IMR-90 (cell line): ENCODE measurements at regions not wholly inside any gene's neighbourhood (a gene's known extent, or its start where the extent isn't known, plus 50 kb on each side); places are given as distances from the start of the nearest gene placed in this dataset.

ENCODE experiments used
- ATAC-seq: fragments of 200-7000 bp; cut with Tn5 transposase; 2 replicates; pipeline ENCODE4 v1.9.1; 2020; ENCODE audit warnings: low read depth, mild to moderate bottlenecking, moderate library complexity
- BruUV-seq: library from RNA; stranded (reverse); fragments of 400-500 nt; replicated peaks from 2 replicates; lab custom pipeline; 2021; lab: Mats Ljungman, UMichigan
- CTCF ChIA-PET: fragments of 300-600 bp; formaldehyde crosslinking; extraction: SDS; loops from one replicate; lab custom pipeline; 2021; ENCODE audit warnings: antibody characterized with exemption; lab: Yijun Ruan, JAX
- POLR2A ChIA-PET: fragments of 300-600 bp; sonication (Branson Sonifier 250); formaldehyde crosslinking; loops from one replicate; lab custom pipeline; 2022; ENCODE audit warnings: antibody characterized with exemption; ENCODE audit not compliant: unreplicated experiment; lab: Charles Lee
- DNase-seq: peaks from one replicate; pipeline ENCODE4 v3.0.0; 2013
- H2AFZ ChIP-seq: replicated peaks from 2 replicates; pipeline ENCODE3; 2013; ENCODE audit warnings: low read length, mild to moderate bottlenecking; ENCODE audit not compliant: poor library complexity
- H2AK5ac ChIP-seq: 2 replicates; pipeline ENCODE4 v1.6.1; 2013; ENCODE audit warnings: low read depth, low read length, inconsistent platforms
- H2AK9ac ChIP-seq: replicated peaks from 2 replicates; pipeline ENCODE3; 2013; ENCODE audit warnings: mild to moderate bottlenecking, low read depth, low read length, moderate library complexity; ENCODE audit not compliant: poor library complexity
- H2BK120ac ChIP-seq: 2 replicates; pipeline ENCODE4 v1.6.1; 2013; ENCODE audit warnings: low read depth, low read length, inconsistent platforms
- H2BK15ac ChIP-seq: 3 replicates; pipeline ENCODE4 v1.6.1; 2013; ENCODE audit warnings: low read depth, low read length, inconsistent platforms
- H2BK20ac ChIP-seq: 2 replicates; pipeline ENCODE4 v1.6.1; 2013; ENCODE audit warnings: low read depth, mild to moderate bottlenecking, inconsistent platforms, low read length, moderate library complexity
- H2BK5ac ChIP-seq: 2 replicates; pipeline ENCODE4 v1.6.1; 2013; ENCODE audit warnings: mild to moderate bottlenecking, low read depth, low read length, inconsistent platforms; ENCODE audit not compliant: poor library complexity, severe bottlenecking
- H3K14ac ChIP-seq: replicated peaks from 2 replicates; pipeline ENCODE4 v1.6.1; 2013; ENCODE audit warnings: low read depth, low read length, inconsistent platforms
- H3K18ac ChIP-seq: 2 replicates; pipeline ENCODE4 v1.6.1; 2013; ENCODE audit warnings: low read depth, low read length, control low read depth
- H3K23ac ChIP-seq: 2 replicates; pipeline ENCODE4 v1.6.1; 2013; ENCODE audit warnings: low read depth, low read length, inconsistent platforms
- H3K27ac ChIP-seq: 2 replicates; pipeline ENCODE4 v1.5.1; 2013; ENCODE audit warnings: mild to moderate bottlenecking, control low read depth, low read length; ENCODE audit not compliant: insufficient read depth
- H3K27me3 ChIP-seq: 2 replicates; pipeline ENCODE4 v1.6.1; 2013; ENCODE audit warnings: low read length; ENCODE audit not compliant: control insufficient read depth, insufficient read depth
- H3K36me3 ChIP-seq: 2 replicates; pipeline ENCODE4 v1.6.1; 2013; ENCODE audit warnings: low read length, mixed read lengths; ENCODE audit not compliant: control insufficient read depth, insufficient read depth
- H3K4ac ChIP-seq: 2 replicates; pipeline ENCODE4 v1.6.1; 2013; ENCODE audit warnings: low read depth, low read length, inconsistent platforms
- H3K4me1 ChIP-seq: 2 replicates; pipeline ENCODE4 v1.6.1; 2013; ENCODE audit warnings: low read length, mixed read lengths; ENCODE audit not compliant: control insufficient read depth, insufficient read depth
- H3K4me2 ChIP-seq: 2 replicates; pipeline ENCODE4 v1.6.1; 2013; ENCODE audit warnings: low read depth, mild to moderate bottlenecking, control low read depth, low read length, moderate library complexity
- H3K4me3 ChIP-seq: 2 replicates; pipeline ENCODE4 v1.5.1; 2013; ENCODE audit warnings: low read depth, mild to moderate bottlenecking, control low read depth, low read length, moderate library complexity; ENCODE audit not compliant: insufficient read depth
- H3K56ac ChIP-seq: 2 replicates; pipeline ENCODE4 v1.6.1; 2013; ENCODE audit warnings: low read length, inconsistent platforms; ENCODE audit not compliant: insufficient read depth; ENCODE audit errors: extremely low read depth
- H3K79me1 ChIP-seq, 2 experiments: 2 replicates each; pipeline ENCODE4 v1.6.1; 2013; ENCODE audit warnings: low read length in 2 of 2, inconsistent platforms in 1 of 2, low read depth in 1 of 2
- H3K9ac ChIP-seq: 2 replicates; pipeline ENCODE4 v1.6.1; 2013; ENCODE audit warnings: low read depth, low read length, control low read depth
- H3K9me1 ChIP-seq: 2 replicates; pipeline ENCODE4 v1.6.1; 2013; ENCODE audit warnings: low read length, inconsistent platforms; ENCODE audit not compliant: insufficient read depth
- H3K9me3 ChIP-seq: 2 replicates; pipeline ENCODE4 v1.6.1; 2013; ENCODE audit warnings: low read length; ENCODE audit not compliant: control insufficient read depth, insufficient read depth
- H4K20me1 ChIP-seq: 2 replicates; pipeline ENCODE4 v1.6.1; 2013; ENCODE audit warnings: low read length, inconsistent platforms; ENCODE audit not compliant: insufficient read depth
- H4K5ac ChIP-seq: 2 replicates; pipeline ENCODE4 v1.6.1; 2013; ENCODE audit warnings: mild to moderate bottlenecking, low read depth, low read length, control low read depth
- H4K8ac ChIP-seq, 2 experiments: 2 replicates each; pipeline ENCODE4 v1.6.1; 2013; ENCODE audit warnings: low read depth in 2 of 2, low read length in 2 of 2, control low read depth in 1 of 2, inconsistent platforms in 1 of 2
- H4K91ac ChIP-seq: 2 replicates; pipeline ENCODE4 v1.6.1; 2013; ENCODE audit warnings: low read depth, low read length, inconsistent platforms; ENCODE audit not compliant: insufficient read depth
- CEBPB ChIP-seq: IDR thresholded peaks from 2 replicates; pipeline ENCODE4 v1.6.1; 2012; ENCODE audit warnings: low read depth, low read length, improper control_type of control experiment
- CHD1 ChIP-seq: IDR thresholded peaks from 2 replicates; pipeline ENCODE4 v1.6.1; 2012; ENCODE audit warnings: low read depth, low read length, improper control_type of control experiment
- CTCF ChIP-seq: conservative IDR thresholded peaks from 2 replicates; pipeline ENCODE4 v1.5.1; 2012; ENCODE audit warnings: mild to moderate bottlenecking, low read depth, low read length, improper control_type of control experiment
- ELK1 ChIP-seq: fragments of 150-350 bp; IDR thresholded peaks from 2 replicates; pipeline ENCODE4 v1.6.1; 2016; ENCODE audit warnings: low read depth, mild to moderate bottlenecking, low read length, moderate library complexity, borderline replicate concordance
- MAFK ChIP-seq: IDR thresholded peaks from 2 replicates; pipeline ENCODE4 v1.6.1; 2012; ENCODE audit warnings: low read depth, low read length, improper control_type of control experiment
- MAZ ChIP-seq: IDR thresholded peaks from 2 replicates; pipeline ENCODE4 v1.6.1; 2012; ENCODE audit warnings: low read depth, mild to moderate bottlenecking, low read length, improper control_type of control experiment, moderate library complexity, borderline replicate concordance
- MXI1 ChIP-seq: IDR thresholded peaks from 2 replicates; pipeline ENCODE4 v1.6.1; 2012; ENCODE audit warnings: low read depth, mild to moderate bottlenecking, low read length, moderate library complexity, borderline replicate concordance
- POLR2A ChIP-seq: IDR thresholded peaks from 2 replicates; pipeline ENCODE4 v1.6.1; 2012; ENCODE audit warnings: mild to moderate bottlenecking, low read depth, low read length
- SMC3 ChIP-seq: fragments of 150-350 bp; IDR thresholded peaks from 2 replicates; pipeline ENCODE4 v1.6.1; 2016; ENCODE audit warnings: low read depth, mild to moderate bottlenecking, antibody characterized with exemption, low read length, moderate library complexity
- USF2 ChIP-seq: fragments of 150-350 bp; IDR thresholded peaks from 2 replicates; pipeline ENCODE4 v1.6.1; 2017; ENCODE audit warnings: mild to moderate bottlenecking, antibody characterized with exemption, low read length, low read depth
- WGBS, 2 experiments: methylation state at CpG; one replicate each; pipeline versions ENCODE4 v1.1.5 to v1.1.7; 2013; ENCODE audit warnings: missing lambda C conversion rate in 2 of 2; ENCODE audit not compliant: insufficient read length in 1 of 2; ENCODE audit errors: extremely low coverage in 2 of 2; 5-methylcytosine and 5-hydroxymethylcytosine counted together
- dilution Hi-C: fragments of 300-500 bp; cut with HindIII; formaldehyde crosslinking; loops from one replicate; pipeline ENCODE4 v1.14.3; 2018; ENCODE audit warnings: low sequenced_read_pairs; ENCODE audit not compliant: unreplicated experiment
- in situ Hi-C: fragments of 300-500 bp; cut with MboI; formaldehyde crosslinking; loops from 3 replicates; pipeline ENCODE4 v1.14.3; 2019; ENCODE audit warnings: low sequenced_read_pairs, inconsistent platforms, mixed read lengths
- intact Hi-C: fragments of 100-400 bp; cut with micrococcal nuclease; formaldehyde crosslinking; loops from 2 replicates; pipeline ENCODE4 v1.10.0; 2022

GRCh38 chr1:221594576-221594975 lies 147.3 kb downstream of the DUSP10 start:
- BruUV-seq = no TSS peak
- Histone ChIP-seq H2BK20ac (no peak overlapping the region), H4K91ac (no peak overlapping the region), H2AK5ac (no peak overlapping the region), H3K4me2 (no peak overlapping the region), H2BK120ac (no peak overlapping the region), H2AK9ac (no peak overlapping the region), H3K36me3 (no peaks in the 10 kb centered on the region), H3K18ac (no peak overlapping the region), H3K27ac (no peak overlapping the region), H3K9me1 (no peaks in the 10 kb centered on the region), H3K9ac (no peak overlapping the region), H2BK15ac (no peak overlapping the region), H2AFZ (no peak overlapping the region), H3K27me3 (no peaks in the 10 kb centered on the region), H3K79me1 (no peaks in the 10 kb centered on the region), H4K8ac (no peak overlapping the region), H3K4me1 (no peaks in the 10 kb centered on the region), H2BK5ac (no peak overlapping the region), H3K4me3 (no peak overlapping the region), H3K9me3 (no peaks in the 10 kb centered on the region), H3K56ac (no peak overlapping the region), H3K23ac (no peak overlapping the region), H3K4ac (no peak overlapping the region), H3K14ac (no peak overlapping the region), H4K5ac (no peak overlapping the region), H4K20me1 (no peaks in the 10 kb centered on the region)
- POLR2A ChIA-PET = no interaction called here
- DNase-seq (no peak), ATAC-seq (no peak)
- TF ChIP-seq MAFK (no peak), SMC3 (no peak), ELK1 (no peak), CTCF (no peak), POLR2A (no peak), MXI1 (no peak), CHD1 (no peak), USF2 (no peak), MAZ (no peak), CEBPB (no peak)
- dilution Hi-C loops (no loop called here), intact Hi-C loops (no loop called here), in situ Hi-C loops (no loop called here)
- CTCF ChIA-PET = no interaction called here
- no CpG with 5 or more reads among the region's 2 CpGs for WGBS, 2 experiments
